ENCODE measurements at regions not wholly inside any gene's neighbourhood (a gene's known extent, or its start where the extent isn't known, plus 50 kb on each side); places are given as distances from the start of the nearest gene placed in this dataset.
"Not testable (repeated sequence)": the region's sequence is repeated elsewhere in the genome, so short reads cannot be mapped to it uniquely, and the experiment has no call there.

- no peak for ATAC-seq
These were observed 221.0 kb downstream of the NAF1 start for GRCh38 chr4:162945713-162946112.

DNA sequence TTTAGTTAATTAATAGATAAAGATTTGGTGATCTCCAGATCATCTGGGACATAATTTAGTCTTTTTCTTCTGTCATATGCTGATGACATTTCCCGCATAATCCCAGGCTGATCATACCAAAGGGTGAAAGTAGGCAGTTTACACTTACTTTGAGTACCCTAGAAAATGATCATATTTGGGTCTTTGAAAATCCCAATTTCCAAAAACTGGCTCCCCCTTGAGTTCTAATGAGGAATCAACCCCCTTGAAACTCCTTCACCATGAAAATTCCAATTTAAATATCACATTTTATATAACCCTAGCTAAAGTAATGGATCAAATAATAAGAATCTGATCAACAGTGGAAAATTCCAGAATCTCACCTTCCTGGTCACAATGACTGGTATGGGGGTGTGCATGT is 223.4 kb downstream of the NAF1 start:
- DNase-seq (ENCODE audit: low spot score) (no peak), ATAC-seq (no peak)

More at GRCh38 chr4:162945713-162946112, 221.0 kb downstream of the NAF1 start:
- no peak for DNase-seq (ENCODE audit: low spot score)

DNA sequence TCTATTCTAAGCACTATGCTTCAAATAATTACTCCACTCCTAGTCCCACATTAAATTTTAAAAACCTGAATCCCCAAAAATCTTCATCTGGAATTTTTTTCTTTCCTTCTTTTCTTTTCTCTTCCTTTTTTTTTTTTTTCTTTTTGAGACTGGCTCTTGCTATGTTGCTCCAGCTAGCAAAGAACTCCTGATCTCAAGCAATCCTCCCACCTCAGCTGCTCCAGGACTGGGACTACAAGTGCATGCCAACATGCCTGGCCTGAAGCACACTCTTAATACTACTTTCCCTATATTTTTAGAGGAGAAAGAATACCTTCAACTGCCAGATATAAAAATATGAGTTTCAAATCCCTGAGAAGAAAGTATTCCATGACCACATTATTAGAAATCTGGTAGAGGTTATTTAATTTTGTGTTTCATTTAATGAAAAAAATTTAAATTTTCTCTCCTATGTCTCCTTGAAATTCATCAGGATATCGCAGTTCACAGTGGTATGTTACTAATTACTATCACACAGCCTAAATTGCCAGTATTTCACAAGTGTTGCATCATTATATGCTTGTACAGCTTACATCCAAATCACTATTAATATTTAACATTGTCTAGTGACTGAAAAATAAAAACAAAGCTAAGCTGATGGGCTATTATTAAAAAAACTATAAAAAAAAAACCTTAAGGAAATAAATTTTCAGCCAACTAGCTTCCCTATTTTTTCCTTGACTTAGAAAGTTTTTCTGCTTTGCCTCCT is 227.8 kb downstream of the NAF1 start:
- ATAC-seq (no peak), DNase-seq (ENCODE audit: low spot score) (no peak)

GRCh38 chr4:162935214-162935613 is 231.5 kb downstream of the NAF1 start:
- no peak for ATAC-seq

GRCh38 chr4:162931286-162931685 is 235.4 kb downstream of the NAF1 start:
- ATAC-seq (no peak), DNase-seq (ENCODE audit: low spot score) (no peak)

More at GRCh38 chr4:162935214-162935613, 231.5 kb downstream of the NAF1 start:
- no peak for DNase-seq (ENCODE audit: low spot score)

- ATAC-seq (no peak), DNase-seq (ENCODE audit: low spot score) (no peak)
These were observed 245.4 kb downstream of the NAF1 start for GRCh38 chr4:162921178-162921785.

- DNase-seq (ENCODE audit: low spot score) = no peak
- ATAC-seq = no peak
These were observed 246.0 kb downstream of the NAF1 start for GRCh38 chr4:162920649-162921048.

- no peak for DNase-seq (ENCODE audit: low spot score)
- no peak for ATAC-seq
These were observed 254.2 kb downstream of the NAF1 start for GRCh38 chr4:162912482-162912881.

DNA sequence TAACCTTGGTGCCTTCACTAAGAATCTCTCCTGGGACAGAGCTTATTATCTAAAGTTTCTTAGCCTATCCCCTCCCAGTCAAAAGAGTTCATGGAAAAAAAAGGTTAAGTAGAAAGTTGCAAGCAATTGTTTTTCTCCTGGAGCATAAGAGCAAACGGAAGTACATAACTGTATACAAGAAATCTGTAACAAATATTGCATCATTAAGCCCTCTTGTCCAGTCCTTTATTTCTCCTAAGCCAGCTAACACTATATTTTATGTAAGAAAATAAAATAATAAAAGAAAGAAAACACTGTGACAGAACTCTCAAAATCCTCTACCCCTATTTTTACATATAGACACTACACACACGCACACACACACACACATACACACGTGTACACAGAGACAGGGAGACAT is 255.3 kb downstream of the NAF1 start:
- DNase-seq (ENCODE audit: low spot score) (no peak), ATAC-seq (no peak)

GRCh38 chr4:162909952-162910351 is 256.7 kb downstream of the NAF1 start:
- ATAC-seq (no peak), DNase-seq (ENCODE audit: low spot score) (no peak)

GRCh38 chr4:162894387-162894786 is 272.3 kb downstream of the NAF1 start:
- no peak for ATAC-seq

DNA sequence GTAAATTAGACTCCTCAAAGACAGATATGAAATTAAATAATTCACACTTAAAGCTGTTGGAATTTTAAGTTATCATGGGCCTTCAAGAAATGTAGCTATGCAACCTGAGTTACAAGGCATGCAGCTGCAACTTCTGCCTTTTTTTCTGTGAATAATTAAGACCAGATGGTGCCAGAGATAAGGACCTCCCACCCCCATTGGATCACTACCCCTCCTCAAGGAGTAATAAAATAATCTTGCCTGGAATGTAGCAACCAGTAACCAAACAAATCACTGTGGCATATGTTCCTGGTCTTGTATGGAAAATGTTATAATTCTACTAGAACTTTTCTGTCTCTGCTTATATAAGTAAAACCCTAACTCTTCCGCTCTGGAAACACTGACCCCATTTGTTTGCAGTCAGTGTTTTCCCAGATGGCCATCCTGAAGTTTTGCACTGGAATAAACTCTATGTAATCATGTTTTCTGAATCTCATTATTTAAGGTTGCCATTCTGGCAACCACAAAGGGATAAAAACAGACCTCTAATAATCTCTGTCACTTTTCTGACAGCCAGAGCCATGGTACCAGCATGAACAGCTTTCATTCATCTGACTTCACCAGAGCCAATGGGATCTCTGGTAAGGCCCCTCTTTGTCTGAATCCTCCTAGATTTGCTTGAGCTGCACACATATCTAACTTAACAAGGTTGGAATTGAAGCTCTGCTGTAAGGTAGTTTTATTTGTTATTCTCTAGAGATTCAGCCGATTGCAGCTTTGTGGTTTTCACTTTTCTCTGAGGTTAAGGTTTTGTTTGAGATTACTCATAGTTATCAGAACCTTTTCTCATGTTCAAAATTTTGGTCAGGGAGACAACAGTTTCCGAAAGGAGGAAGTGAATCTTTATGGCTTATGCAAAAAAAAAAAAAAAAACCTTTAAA is 274.6 kb downstream of the NAF1 start:
- ATAC-seq (no peak), DNase-seq (ENCODE audit: low spot score) (no peak)

More at GRCh38 chr4:162894387-162894786, 272.3 kb downstream of the NAF1 start:
- no peak for DNase-seq (ENCODE audit: low spot score)

- no peak for DNase-seq (ENCODE audit: low spot score)
- no peak for ATAC-seq
These were observed 288.6 kb downstream of the NAF1 start for GRCh38 chr4:162878096-162878495.

DNA sequence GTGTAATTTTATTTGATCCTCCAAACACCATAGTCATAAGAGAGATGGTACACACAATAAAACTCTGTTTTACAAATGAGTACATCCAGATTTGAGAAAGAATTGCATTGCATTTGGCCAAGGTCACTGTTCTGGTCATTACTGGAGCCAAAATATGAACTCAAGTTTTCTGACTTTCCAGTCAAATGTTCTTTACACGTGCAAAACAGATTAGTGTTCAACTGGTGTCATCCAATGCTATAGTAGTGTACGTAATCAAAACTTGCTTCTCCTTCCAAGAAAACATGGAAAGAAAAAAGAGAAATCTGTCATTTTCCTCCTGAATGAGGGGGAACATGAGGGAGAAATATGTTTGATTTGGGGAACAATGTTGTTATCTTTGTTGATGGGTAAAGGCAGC is 291.9 kb downstream of the NAF1 start:
- DNase-seq (ENCODE audit: low spot score) = no peak
- no peak for ATAC-seq

DNA sequence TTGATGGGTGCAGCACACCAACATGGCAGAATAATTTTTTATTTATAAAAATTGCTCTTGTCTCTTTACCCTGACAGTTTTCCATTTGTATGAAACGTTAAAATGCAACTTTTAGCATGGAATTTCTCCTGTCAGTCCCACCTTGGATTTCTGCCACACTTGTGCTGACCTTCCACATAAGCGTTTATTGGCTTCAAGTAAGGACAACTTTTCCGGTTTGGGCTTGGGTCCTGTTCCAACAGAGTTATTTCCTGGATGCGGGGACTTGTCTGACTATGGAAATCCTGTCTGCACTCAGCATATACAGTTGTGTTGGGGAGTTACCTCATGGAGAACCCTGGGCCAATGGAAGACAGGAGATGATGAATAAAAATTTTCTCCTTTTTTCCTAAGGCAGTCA is 294.7 kb downstream of the NAF1 start:
- DNase-seq (ENCODE audit: low spot score) (no peak), ATAC-seq (no peak)

GRCh38 chr4:162869157-162869556 is 297.5 kb downstream of the NAF1 start:
- DNase-seq (ENCODE audit: low spot score) = no peak
- ATAC-seq = no peak

DNA sequence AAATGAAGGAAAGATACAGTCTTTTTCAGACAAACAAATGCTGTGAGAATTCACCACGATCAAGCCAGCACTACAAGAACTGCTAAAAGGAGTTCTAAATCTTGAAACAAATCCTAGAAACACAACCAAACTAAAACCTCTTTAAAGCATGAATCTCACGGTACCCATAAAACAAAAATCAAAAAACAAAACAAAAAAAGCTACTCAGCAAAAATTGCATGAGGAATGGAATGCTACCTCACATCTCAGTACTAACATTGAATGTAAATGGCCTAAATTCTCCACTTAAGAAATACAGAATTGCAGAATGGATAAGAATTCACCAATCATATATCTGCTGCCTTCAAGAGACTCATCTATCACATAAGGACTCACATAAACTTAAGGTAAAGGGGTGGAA is 300.1 kb downstream of the NAF1 start:
- no peak for DNase-seq (ENCODE audit: low spot score)
- no peak for ATAC-seq

GRCh38 chr4:162865102-162865501 is 301.6 kb downstream of the NAF1 start:
- no peak for ATAC-seq
- no peak for DNase-seq (ENCODE audit: low spot score)

- DNase-seq (ENCODE audit: low spot score) (no peak), ATAC-seq (no peak)
These were observed 312.9 kb downstream of the NAF1 start for GRCh38 chr4:162853788-162854187.

- ATAC-seq = no peak
- no peak for DNase-seq (ENCODE audit: low spot score)
These were observed 314.0 kb downstream of the NAF1 start for GRCh38 chr4:162852642-162853041.

- not testable (repeated sequence) for DNase-seq (ENCODE audit: low spot score); ATAC-seq
These were observed 315.4 kb downstream of the NAF1 start for GRCh38 chr4:162851241-162851758.
